Suprapubic skin (tissue), 4 donors: ENCODE measurements at regions not wholly inside any gene's neighbourhood (a gene's known extent, or its start where the extent isn't known, plus 50 kb on each side); places are given as distances from the start of the nearest gene placed in this dataset.

Experiments
- DNase-seq, 2 donors: peaks; one replicate each; pipeline ENCODE4 v3.0.0-alpha.2; 2019; ENCODE audit warnings: low spot score in 2 of 2
- H3K27ac ChIP-seq: fragments of 200-600 bp; sonication (generic); one replicate; pipeline ENCODE4 v1.5.1; 2019
- H3K27me3 ChIP-seq: fragments of 200-600 bp; sonication (generic); one replicate; pipeline ENCODE4 v1.5.1; 2019
- H3K36me3 ChIP-seq: fragments of 200-600 bp; sonication (generic); one replicate; pipeline ENCODE4 v1.5.1; 2019
- H3K4me1 ChIP-seq: fragments of 200-600 bp; sonication (generic); one replicate; pipeline ENCODE4 v1.5.1; 2019
- H3K4me3 ChIP-seq: fragments of 200-600 bp; sonication (generic); one replicate; pipeline ENCODE4 v1.5.1; 2019; ENCODE audit warnings: mild to moderate bottlenecking
- H3K9me3 ChIP-seq: fragments of 200-600 bp; sonication (generic); one replicate; pipeline ENCODE4 v1.5.1; 2019
- EP300 ChIP-seq: sonication (generic); formaldehyde crosslinking; IDR thresholded peaks from one replicate; pipeline ENCODE4 v1.6.1; 2017; ENCODE audit warnings: antibody characterized with exemption
- POLR2A ChIP-seq, 2 donors: fragments of 450-650 bp; IDR thresholded peaks; one replicate each; pipeline ENCODE4 v1.6.1; 2017; ENCODE audit warnings: antibody characterized with exemption in 2 of 2, mild to moderate bottlenecking in 2 of 2, moderate library complexity in 2 of 2
- POLR2AphosphoS5 ChIP-seq, 3 donors: sonication (generic); formaldehyde crosslinking; IDR thresholded peaks; one replicate each; pipeline ENCODE4 v1.6.1; 2017; ENCODE audit warnings: antibody characterized with exemption in 3 of 3
- WGBS: methylation state at CpG from one replicate; pipeline ENCODE4 v1.1.5; 2018; 5-methylcytosine and 5-hydroxymethylcytosine counted together
- TF ChIP-seq, protein P1 (sequence below), 2 donors: fragments of 200-600 bp in 1 of 2; fragments of 450-650 bp in 1 of 2; sonication (generic) in 1 of 2; IDR thresholded peaks; one replicate each; pipeline ENCODE4 v1.5.1; 2016 to 2019; ENCODE audit warnings: antibody characterized with exemption in 2 of 2, mild to moderate bottlenecking in 1 of 2, moderate library complexity in 1 of 2

GRCh38 chr11:11728386-11728785 is 106.6 kb upstream of the GALNT18 start:
- no peaks in the 10 kb centered on the region for H3K9me3 ChIP-seq
- TF ChIP-seq POLR2A (IDR thresholded peaks at IDR 0.05) (no peak), EP300 (no peak), POLR2AphosphoS5 (IDR thresholded peaks at IDR 0.05) (no peak)
- TF ChIP-seq, protein P1, sequence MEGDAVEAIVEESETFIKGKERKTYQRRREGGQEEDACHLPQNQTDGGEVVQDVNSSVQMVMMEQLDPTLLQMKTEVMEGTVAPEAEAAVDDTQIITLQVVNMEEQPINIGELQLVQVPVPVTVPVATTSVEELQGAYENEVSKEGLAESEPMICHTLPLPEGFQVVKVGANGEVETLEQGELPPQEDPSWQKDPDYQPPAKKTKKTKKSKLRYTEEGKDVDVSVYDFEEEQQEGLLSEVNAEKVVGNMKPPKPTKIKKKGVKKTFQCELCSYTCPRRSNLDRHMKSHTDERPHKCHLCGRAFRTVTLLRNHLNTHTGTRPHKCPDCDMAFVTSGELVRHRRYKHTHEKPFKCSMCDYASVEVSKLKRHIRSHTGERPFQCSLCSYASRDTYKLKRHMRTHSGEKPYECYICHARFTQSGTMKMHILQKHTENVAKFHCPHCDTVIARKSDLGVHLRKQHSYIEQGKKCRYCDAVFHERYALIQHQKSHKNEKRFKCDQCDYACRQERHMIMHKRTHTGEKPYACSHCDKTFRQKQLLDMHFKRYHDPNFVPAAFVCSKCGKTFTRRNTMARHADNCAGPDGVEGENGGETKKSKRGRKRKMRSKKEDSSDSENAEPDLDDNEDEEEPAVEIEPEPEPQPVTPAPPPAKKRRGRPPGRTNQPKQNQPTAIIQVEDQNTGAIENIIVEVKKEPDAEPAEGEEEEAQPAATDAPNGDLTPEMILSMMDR (IDR thresholded peaks at IDR 0.05): no peak
- DNase-seq: no peak
- H3K36me3 ChIP-seq: no peaks in the 10 kb centered on the region
- H3K4me1 ChIP-seq: peaks cover 4% of the 10 kb centered on the region
- peaks cover 6% of the 10 kb centered on the region for H3K27me3 ChIP-seq
- no peak overlapping the region for H3K27ac ChIP-seq
- H3K4me3 ChIP-seq: no peak overlapping the region
- 95% methylated on average over 2 of the region's 2 CpGs for WGBS

DNA sequence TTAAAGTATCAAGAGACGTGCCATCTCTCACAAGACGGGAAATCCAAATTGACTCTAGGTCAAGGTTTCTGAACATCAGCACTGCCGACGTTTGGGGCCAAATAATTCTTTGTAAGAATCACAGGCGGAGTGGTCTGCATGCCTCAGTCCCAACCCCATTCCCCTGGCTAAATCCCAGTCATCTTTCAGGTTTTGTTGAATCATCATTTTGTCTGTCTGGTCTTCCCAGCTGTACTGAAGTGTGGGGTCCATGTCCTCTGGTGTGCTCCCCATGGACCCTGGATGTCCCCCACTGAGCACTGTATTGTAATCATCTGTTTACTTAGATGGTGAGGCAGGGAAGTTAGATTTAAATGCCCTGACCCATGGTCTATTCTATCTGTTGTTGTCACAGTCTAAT is 103.6 kb upstream of the GALNT18 start:
- Histone ChIP-seq H3K4me1 (no peaks in the 10 kb centered on the region), H3K27me3 (peaks cover 6% of the 10 kb centered on the region), H3K9me3 (no peaks in the 10 kb centered on the region), H3K4me3 (no peak overlapping the region), H3K27ac (no peak overlapping the region), H3K36me3 (no peaks in the 10 kb centered on the region)
- DNase-seq: no peak
- WGBS: 84% methylated on average over 5 of the region's 5 CpGs
- TF ChIP-seq POLR2AphosphoS5 (IDR thresholded peaks at IDR 0.05) (no peak), EP300 (no peak), POLR2A (IDR thresholded peaks at IDR 0.05) (no peak)
- TF ChIP-seq, protein P1 (IDR thresholded peaks at IDR 0.05): no peak

GRCh38 chr11:11724994-11725393 is 103.2 kb upstream of the GALNT18 start:
- TF ChIP-seq EP300: no peak
- no peak for TF ChIP-seq POLR2AphosphoS5 (IDR thresholded peaks at IDR 0.05)
- TF ChIP-seq POLR2A (IDR thresholded peaks at IDR 0.05): no peak
- TF ChIP-seq, protein P1 (IDR thresholded peaks at IDR 0.05): no peak
- DNase-seq: no peak
- Histone ChIP-seq H3K27me3 (peaks cover 6% of the 10 kb centered on the region), H3K9me3 (no peaks in the 10 kb centered on the region), H3K4me1 (no peaks in the 10 kb centered on the region), H3K36me3 (no peaks in the 10 kb centered on the region), H3K27ac (no peak overlapping the region), H3K4me3 (no peak overlapping the region)
- WGBS: 85% methylated on average over 2 of the region's 2 CpGs

- H3K36me3 ChIP-seq: no peaks in the 10 kb centered on the region
- H3K9me3 ChIP-seq: no peaks in the 10 kb centered on the region
- H3K4me3 ChIP-seq: no peak overlapping the region
- TF ChIP-seq POLR2A (IDR thresholded peaks at IDR 0.05): no peak
- no peak for TF ChIP-seq EP300
- TF ChIP-seq, protein P1 (IDR thresholded peaks at IDR 0.05): no peak
- TF ChIP-seq POLR2AphosphoS5 (IDR thresholded peaks at IDR 0.05): no peak
- no peak overlapping the region for H3K27ac ChIP-seq
- peaks cover 6% of the 10 kb centered on the region for H3K27me3 ChIP-seq
- peaks cover 3% of the 10 kb centered on the region for H3K4me1 ChIP-seq
- no peak for DNase-seq
- WGBS: 54% methylated on average over 3 of the region's 3 CpGs
Observed at GRCh38 chr11:11722861-11723260, 101.1 kb upstream of the GALNT18 start.

- WGBS: 61% methylated on average over 3 of the region's 3 CpGs
- no peaks in the 10 kb centered on the region for H3K9me3 ChIP-seq
Observed at GRCh38 chr11:11722246-11722645, 100.4 kb upstream of the GALNT18 start.

More at GRCh38 chr11:11722246-11722645, 100.4 kb upstream of the GALNT18 start:
- no peak for TF ChIP-seq POLR2AphosphoS5 (IDR thresholded peaks at IDR 0.05)
- TF ChIP-seq, protein P1 (IDR thresholded peaks at IDR 0.05): no peak
- no peak for TF ChIP-seq EP300
- TF ChIP-seq POLR2A (IDR thresholded peaks at IDR 0.05): no peak
- Histone ChIP-seq H3K4me3 (no peak overlapping the region), H3K4me1 (peaks cover 6% of the 10 kb centered on the region), H3K36me3 (no peaks in the 10 kb centered on the region), H3K27ac (no peak overlapping the region), H3K27me3 (peaks cover 6% of the 10 kb centered on the region)
- DNase-seq: no peak
